GM23248 (cell line): ENCODE measurements at regions not wholly inside any gene's neighbourhood (a gene's known extent, or its start where the extent isn't known, plus 50 kb on each side); places are given as distances from the start of the nearest gene placed in this dataset.

Source experiments
- EZH2 ChIP-seq: fragments of 200-600 bp; sonication (generic); IDR thresholded peaks from 2 replicates; pipeline ENCODE4 v1.6.1; 2018; ENCODE audit warnings: antibody characterized with exemption, mild to moderate bottlenecking; ENCODE audit not compliant: insufficient read depth, poor library complexity, severe bottlenecking
- EZH2phosphoT487 ChIP-seq: fragments of 200-600 bp; sonication (generic); IDR thresholded peaks from 2 replicates; pipeline ENCODE4 v1.6.1; 2018; ENCODE audit warnings: antibody characterized with exemption, moderate library complexity, mild to moderate bottlenecking, low read depth; ENCODE audit not compliant: insufficient read depth

DNA sequence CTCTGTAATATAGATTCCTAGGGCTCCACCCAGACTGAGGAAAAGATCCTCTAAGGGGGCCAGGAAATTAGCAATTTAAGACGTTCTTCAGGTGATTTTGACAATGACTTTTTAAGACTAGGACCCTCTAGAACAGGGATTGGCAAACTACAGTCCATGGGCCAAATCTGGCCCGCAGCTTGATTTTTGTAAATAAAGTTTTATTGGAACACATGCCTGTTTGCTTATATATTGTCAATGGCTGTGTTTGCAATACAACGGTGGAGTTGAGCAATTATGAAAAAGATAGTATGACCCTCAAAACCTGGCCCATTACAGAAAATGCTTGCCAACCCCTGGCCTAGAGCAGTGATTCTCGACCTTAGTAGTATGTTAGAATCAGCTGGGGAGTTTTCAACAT lies 181.9 kb downstream of the SOX9 start:
- no peak for TF ChIP-seq EZH2
- TF ChIP-seq EZH2phosphoT487 = no peak
